ENCODE measurements at regions not wholly inside any gene's neighbourhood (a gene's known extent, or its start where the extent isn't known, plus 50 kb on each side); places are given as distances from the start of the nearest gene placed in this dataset.
"Not testable (repeated sequence)": the region's sequence is repeated elsewhere in the genome, so short reads cannot be mapped to it uniquely, and the experiment has no call there.

DNA sequence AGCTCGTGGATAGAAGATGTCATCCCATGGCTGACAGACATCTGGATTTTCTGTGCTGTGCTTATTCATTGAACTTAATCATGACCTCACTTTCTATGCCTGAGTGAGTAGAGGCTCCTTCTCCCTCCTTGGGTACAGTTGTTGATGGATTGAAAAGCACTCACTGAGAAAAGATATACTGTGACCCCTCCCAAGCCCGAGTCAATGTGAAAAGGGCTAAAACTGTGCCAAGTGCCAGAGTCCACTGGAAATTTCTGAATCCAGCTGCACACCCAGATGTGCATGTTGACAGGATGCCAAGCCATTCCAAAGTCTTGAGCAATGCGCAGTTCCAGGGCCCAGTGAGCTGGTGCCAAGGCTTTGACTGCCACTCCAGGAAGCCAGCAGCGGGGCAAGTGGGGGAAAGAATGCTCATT, 473.0 kb downstream of the NTRK2 start:
- no peak for DNase-seq

DNA sequence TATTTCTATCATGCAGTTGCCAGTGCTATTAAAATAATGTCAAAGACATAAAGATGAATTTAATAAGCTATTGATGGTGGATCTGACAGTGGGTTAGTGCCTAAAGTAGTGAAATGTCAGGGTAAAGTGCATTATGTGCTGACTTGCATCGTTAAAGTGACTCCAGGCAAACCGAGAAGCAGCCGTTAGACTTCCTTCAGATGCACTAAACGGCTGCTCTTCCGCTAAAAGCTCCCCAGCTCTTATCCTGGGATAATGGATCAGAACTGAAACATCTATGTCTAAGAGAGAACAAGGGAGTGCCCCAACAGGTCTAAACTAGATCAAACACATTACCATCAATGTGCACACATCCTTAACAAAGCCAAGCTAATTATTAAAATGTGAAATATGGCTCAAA, 468.2 kb downstream of the NTRK2 start:
- DNase-seq, result no peak

- DNase-seq, result no peak
Measured at GRCh38 chr9:85136987-85137386, 467.5 kb downstream of the NTRK2 start.

DNA sequence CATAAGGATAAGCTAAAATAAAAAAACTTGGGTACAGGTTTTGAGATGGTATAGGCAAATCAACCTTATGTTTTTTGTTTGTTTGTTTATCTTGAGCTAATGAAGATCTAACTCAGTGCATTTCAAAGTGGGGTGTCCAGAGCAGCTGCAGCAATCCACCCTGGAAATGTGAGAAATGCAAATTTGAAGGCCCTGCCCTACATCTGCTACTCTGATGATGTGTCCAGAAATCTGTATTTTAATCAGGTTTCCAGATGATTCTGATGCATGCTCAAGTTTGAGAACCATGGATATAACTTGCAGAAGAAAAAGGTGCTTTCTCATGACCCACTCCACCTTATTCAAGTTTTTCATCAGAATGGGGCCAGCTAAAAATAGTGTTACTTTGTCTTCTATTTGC, 467.0 kb downstream of the NTRK2 start:
- no peak for DNase-seq

DNA sequence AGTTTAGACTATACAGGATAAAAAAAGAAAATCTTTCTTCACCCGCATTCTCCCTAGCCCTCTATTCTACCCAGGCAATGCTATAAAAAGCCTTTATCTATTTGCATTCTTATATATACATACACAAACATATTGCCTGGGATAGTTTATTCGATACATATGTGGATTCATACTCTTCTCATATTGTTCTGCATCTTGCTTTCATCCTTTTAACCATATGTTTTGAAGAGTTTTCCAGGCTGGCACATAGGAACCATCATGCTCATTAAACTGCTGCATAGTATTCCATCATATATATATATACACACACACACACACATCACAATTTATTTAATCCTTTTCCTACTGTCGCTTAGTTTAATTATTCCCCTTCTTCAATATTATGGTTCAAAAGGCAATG, 461.2 kb downstream of the NTRK2 start:
- no peak for DNase-seq

- DNase-seq, result no peak
Measured at GRCh38 chr9:85130260-85130659, 460.7 kb downstream of the NTRK2 start.

- no peak for DNase-seq
Measured at GRCh38 chr9:85129514-85129913, 460.0 kb downstream of the NTRK2 start.

GRCh38 chr9:85118990-85119755, 449.6 kb downstream of the NTRK2 start:
- DNase-seq, result no peak

GRCh38 chr9:85117831-85118230, 448.3 kb downstream of the NTRK2 start:
- DNase-seq, result no peak

- no peak for DNase-seq
Measured at GRCh38 chr9:85115473-85115872, 445.9 kb downstream of the NTRK2 start.

GRCh38 chr9:85114799-85115198, 445.3 kb downstream of the NTRK2 start:
- DNase-seq, result no peak

GRCh38 chr9:85112933-85113418, 443.4 kb downstream of the NTRK2 start:
- DNase-seq, result no peak

GRCh38 chr9:85112391-85112790, 442.9 kb downstream of the NTRK2 start:
- DNase-seq, result no peak

DNA sequence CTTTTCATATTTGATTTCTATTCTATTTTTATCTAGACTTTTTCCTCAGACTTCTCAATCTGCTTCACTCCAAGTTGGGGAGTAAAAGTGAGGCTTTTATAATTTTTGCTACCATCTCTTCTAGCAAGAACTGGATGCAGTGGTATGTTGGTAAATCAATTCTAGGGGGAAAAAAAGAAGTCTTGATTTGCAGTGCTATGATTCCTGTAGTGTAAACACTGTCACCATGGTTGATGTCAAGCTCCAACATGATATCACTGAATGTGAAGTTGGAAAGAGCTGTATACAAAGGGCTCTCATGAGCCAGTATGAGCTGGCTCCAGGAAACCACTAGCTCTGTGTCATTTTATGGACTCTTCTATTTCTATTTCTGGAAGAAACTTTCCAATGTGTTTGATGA, 439.2 kb downstream of the NTRK2 start:
- DNase-seq, result no peak

DNA sequence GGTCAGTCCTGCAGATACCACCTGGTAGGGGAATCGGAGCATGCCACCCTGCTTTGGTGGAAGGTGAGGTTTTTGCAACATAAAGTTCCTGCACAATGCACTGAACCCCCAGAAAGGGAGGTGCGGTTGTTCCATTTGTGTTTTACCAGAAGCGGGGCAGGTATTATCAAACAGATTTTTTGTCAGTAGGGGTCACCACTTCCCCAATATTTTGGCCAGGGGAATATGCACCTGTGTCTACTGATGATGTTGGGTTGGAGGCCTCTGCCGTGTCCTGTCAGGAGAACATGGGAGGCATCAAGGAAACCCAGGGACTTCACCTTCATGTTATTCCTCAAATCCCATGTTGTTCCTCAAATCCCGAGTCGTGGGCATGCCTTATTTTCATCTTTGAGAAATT, 438.7 kb downstream of the NTRK2 start:
- DNase-seq, result no peak

GRCh38 chr9:85089188-85089969, 419.9 kb downstream of the NTRK2 start:
- DNase-seq, result no peak

- no peak for DNase-seq
Measured at GRCh38 chr9:85081963-85082362, 412.4 kb downstream of the NTRK2 start.

GRCh38 chr9:85079349-85079748, 409.8 kb downstream of the NTRK2 start:
- no peak for DNase-seq

DNA sequence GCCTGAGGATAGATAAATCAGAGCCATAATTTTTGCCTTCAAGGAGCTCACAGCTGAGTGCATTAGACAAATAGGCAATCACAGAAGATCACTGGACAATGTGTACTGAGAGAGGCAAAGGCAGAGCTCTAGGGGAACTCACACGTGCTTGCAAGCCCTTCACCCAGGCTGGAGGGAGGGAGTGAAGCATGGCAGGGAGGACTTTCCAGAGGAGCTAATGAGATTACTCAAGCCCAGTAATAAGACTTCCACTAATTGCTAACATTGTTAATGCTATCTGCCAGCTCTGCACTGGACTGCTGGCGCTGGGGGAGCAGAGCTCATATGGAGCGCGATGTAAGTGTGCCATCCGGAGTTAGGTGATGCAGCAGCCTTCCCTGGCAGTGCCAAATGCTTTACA, 408.4 kb downstream of the NTRK2 start:
- peak; percentile 56 for DNase-seq

- DNase-seq, result not testable (repeated sequence)
Measured at GRCh38 chr9:85077146-85077545, 407.6 kb downstream of the NTRK2 start.
